Endodermal cell (in vitro differentiated cells): ENCODE measurements at regions not wholly inside any gene's neighbourhood (a gene's known extent, or its start where the extent isn't known, plus 50 kb on each side); places are given as distances from the start of the nearest gene placed in this dataset.

Source experiments
- DNase-seq: peaks from one replicate; pipeline ENCODE4 v3.0.0-alpha.2; 2017
- H3K27ac ChIP-seq: 2 replicates; pipeline ENCODE4 v1.5.1; 2013; ENCODE audit warnings: mild to moderate bottlenecking, low read depth, low read length, moderate library complexity
- H3K27me3 ChIP-seq: 2 replicates; pipeline ENCODE4 v1.6.1; 2013; ENCODE audit warnings: mild to moderate bottlenecking, low read length, moderate library complexity; ENCODE audit not compliant: insufficient read depth, control insufficient read depth, poor library complexity, severe bottlenecking
- H3K36me3 ChIP-seq: 2 replicates; pipeline ENCODE4 v1.7.0; 2013; ENCODE audit warnings: mild to moderate bottlenecking, low read length, moderate library complexity; ENCODE audit not compliant: control insufficient read depth, insufficient read depth
- H3K4me1 ChIP-seq: one replicate; pipeline ENCODE4 v1.7.0; 2013; ENCODE audit warnings: low read length; ENCODE audit not compliant: control insufficient read depth, insufficient read depth
- H3K4me3 ChIP-seq: 2 replicates; pipeline ENCODE4 v1.5.1; 2013; ENCODE audit warnings: mild to moderate bottlenecking, low read length, moderate library complexity
- H3K9ac ChIP-seq: 2 replicates; pipeline ENCODE4 v1.6.1; 2013; ENCODE audit warnings: mild to moderate bottlenecking, low read length, moderate library complexity; ENCODE audit not compliant: poor library complexity, severe bottlenecking; ENCODE audit errors: extremely low read depth
- H3K9me3 ChIP-seq: 2 replicates; pipeline ENCODE4 v1.6.1; 2013; ENCODE audit warnings: mild to moderate bottlenecking, low read length, moderate library complexity; ENCODE audit not compliant: control insufficient read depth
- H3K27ac Mint-ChIP-seq: 2 replicates; pipeline ENCODE4 v1.8.0; 2020; ENCODE audit warnings: mixed read lengths
- H3K27me3 Mint-ChIP-seq: 2 replicates; pipeline ENCODE4 v1.8.0; 2021; ENCODE audit warnings: mild to moderate bottlenecking, mixed read lengths; ENCODE audit not compliant: insufficient read depth
- H3K36me3 Mint-ChIP-seq: 2 replicates; pipeline ENCODE4 v1.8.0; 2020; ENCODE audit warnings: low read depth, mixed read lengths
- H3K4me1 Mint-ChIP-seq: 2 replicates; pipeline ENCODE4 v1.8.0; 2020; ENCODE audit warnings: mixed read lengths
- H3K4me3 Mint-ChIP-seq: 2 replicates; pipeline ENCODE4 v1.8.0; 2020; ENCODE audit warnings: mild to moderate bottlenecking, moderate library complexity, mixed read lengths
- H3K9me3 Mint-ChIP-seq: 2 replicates; pipeline ENCODE4 v1.8.0; 2020; ENCODE audit warnings: mild to moderate bottlenecking, mixed read lengths
- CTCF ChIP-seq: fragments of 200-600 bp; sonication (generic); conservative IDR thresholded peaks from 2 replicates; pipeline ENCODE4 v1.5.0; 2021; ENCODE audit warnings: antibody characterized with exemption, mild to moderate bottlenecking
- WGBS, 2 experiments: methylation state at CpG; one replicate each; pipeline versions ENCODE4 v1.1.5 to v1.1.7; 2013; ENCODE audit warnings: missing lambda C conversion rate in 2 of 2, mixed read lengths in 1 of 2; ENCODE audit not compliant: insufficient coverage in 1 of 2, insufficient read length in 1 of 2; 5-methylcytosine and 5-hydroxymethylcytosine counted together

DNA sequence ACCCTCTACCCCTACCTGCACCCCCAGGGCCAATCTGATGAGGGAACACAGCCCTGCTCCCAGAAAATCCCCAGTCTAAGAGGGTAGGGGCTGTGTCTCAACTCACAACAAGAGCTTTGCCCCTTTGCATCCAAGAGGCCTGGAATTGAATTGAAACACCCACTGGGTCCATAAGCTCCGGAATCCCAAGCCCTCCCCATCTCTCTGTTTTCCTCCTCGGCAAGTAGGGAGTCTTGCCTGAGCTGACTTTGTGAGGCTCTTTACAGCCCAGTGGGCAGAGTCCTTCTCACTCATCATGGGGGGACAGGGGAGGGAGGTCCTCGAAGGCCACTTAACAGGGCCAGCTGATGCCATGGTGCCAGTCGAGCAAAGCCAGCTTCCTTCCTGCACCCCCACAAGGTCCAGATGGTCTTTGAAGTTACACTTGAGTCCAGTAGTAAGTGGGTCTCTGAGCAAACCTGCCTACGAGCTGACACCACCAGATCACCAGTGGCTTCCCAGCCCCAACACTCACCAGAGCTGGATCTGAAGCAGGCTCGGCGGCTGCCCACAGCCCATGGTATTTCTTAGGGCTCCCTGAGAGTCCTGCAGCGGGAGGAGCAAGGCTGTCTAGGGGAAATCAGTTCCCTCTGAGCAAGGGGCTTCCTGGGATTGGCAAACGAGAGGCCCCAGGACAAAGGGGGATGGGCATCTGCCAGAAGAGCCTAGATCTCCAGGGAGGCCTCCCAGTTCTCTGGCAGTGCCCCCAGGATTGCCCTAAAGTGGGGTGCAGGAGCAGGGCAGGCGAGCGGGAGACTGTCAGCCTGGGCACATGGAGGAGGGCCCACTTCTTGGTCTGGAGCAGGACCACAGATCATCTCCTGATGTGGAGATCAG lies 144.5 kb downstream of the VEGFA start:
- H3K27ac ChIP-seq, result no peak overlapping the region
- Mint-ChIP-seq H3K36me3 (no peaks in the 10 kb centered on the region), H3K4me3 (no peak overlapping the region), H3K27me3 (no peaks in the 10 kb centered on the region), H3K27ac (peak overlapping the region; percentile 73), H3K4me1 (peaks cover 67% of the 10 kb centered on the region), H3K9me3 (no peaks in the 10 kb centered on the region)
- H3K36me3 ChIP-seq, result no peaks in the 10 kb centered on the region
- H3K4me3 ChIP-seq, result no peak overlapping the region
- no peaks in the 10 kb centered on the region for H3K9me3 ChIP-seq
- no peak for TF ChIP-seq CTCF
- H3K27me3 ChIP-seq, result no peaks in the 10 kb centered on the region
- no peak overlapping the region for H3K9ac ChIP-seq
- no peak for DNase-seq
- 83 to 87% methylated on average over 6 to 11 of the region's 11 CpGs for WGBS, 2 experiments
- peaks cover 28% of the 10 kb centered on the region for H3K4me1 ChIP-seq

DNA sequence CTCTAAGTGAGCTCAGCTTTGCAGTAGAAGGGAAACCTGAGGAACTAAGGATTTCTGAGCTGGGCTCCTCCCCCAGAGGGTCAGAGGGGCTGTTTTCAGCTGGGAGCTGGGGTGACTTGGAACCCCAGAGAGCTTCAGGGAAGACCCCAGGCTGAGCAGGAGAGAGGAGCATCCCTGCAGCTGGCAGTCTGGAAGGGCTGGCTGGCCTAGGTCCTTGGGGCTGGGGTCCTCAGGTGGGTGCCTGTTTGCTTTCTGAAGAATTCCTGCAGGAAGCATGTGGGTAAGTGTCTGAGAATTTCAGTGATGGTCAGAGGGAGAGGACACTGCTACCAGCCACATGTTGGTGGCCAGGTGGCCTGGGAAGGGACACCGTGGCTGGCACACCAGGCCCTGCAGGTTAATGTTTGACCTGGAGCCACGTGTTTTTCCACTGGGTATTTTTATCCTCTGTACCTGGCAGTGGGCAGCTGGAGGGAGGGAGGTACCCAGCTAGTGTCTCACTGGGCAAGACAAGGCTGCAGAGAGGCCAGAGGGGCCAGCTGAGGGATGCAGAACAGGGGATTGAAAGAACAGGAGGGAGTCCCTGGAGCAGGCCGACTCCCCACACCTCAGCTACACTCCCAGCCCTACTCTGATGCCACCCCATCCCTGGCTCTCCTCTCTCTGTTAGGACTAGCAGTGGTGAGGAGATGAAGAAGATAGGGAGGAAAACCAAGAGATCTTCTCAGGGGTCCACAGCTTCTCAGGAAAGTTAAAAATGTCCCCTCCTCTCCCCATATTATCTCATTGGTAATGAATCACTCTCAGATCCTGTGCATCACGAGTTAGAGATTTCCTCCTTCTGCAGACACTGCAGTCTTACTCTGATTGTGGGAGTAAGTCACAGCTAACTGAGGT lies 143.6 kb downstream of the VEGFA start:
- H3K36me3 ChIP-seq, result no peaks in the 10 kb centered on the region
- TF ChIP-seq CTCF, result no peak
- Mint-ChIP-seq H3K4me3 (no peak overlapping the region), H3K27me3 (no peaks in the 10 kb centered on the region), H3K27ac (peak overlapping the region; percentile 55), H3K36me3 (no peaks in the 10 kb centered on the region), H3K4me1 (peaks cover 72% of the 10 kb centered on the region), H3K9me3 (no peaks in the 10 kb centered on the region)
- peaks cover 26% of the 10 kb centered on the region for H3K4me1 ChIP-seq
- no peaks in the 10 kb centered on the region for H3K9me3 ChIP-seq
- no peak overlapping the region for H3K4me3 ChIP-seq
- no peak overlapping the region for H3K9ac ChIP-seq
- no peak for DNase-seq
- H3K27ac ChIP-seq, result no peak overlapping the region
- no peaks in the 10 kb centered on the region for H3K27me3 ChIP-seq
- WGBS, 2 experiments, result 85 to 86% methylated on average over 3 of the region's 4 CpGs

DNA sequence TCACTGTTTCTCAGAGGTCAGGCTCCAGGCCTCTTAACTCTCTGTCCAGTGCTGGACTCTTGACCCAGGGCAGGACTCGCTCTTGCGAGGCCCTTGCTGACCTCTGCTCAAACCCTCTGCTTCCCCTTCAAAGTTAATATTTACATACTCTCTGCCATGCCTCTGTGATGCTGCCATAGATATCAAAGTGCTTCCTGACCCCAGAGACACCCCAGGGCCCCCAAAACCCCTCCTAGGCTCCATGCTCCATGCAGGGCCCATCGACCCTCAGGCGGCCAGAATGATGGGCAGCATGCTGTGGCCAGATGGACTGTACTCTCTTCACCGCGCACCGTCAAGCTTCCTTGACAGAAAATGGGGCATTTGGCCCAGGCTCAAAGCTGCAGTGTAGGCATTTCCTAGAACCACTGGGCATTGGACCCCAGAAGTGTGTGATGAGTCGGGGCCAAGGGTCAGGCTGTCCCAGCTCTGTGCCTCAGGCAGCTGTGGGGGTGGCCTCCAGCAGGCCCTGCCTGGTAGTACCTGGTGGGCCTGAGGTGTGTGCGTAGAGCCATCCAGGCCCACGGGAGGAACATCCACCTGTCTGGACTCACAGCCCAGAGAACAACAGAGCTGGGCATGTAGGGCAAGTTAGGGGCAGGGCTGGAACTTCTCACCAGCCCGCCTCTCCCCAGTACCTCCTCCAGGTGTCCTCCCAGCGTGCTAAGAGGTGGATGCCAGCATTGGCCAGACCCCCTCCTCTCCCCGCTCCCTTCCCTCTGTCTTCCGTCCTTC lies 142.8 kb downstream of the VEGFA start:
- H3K27me3 ChIP-seq, result no peaks in the 10 kb centered on the region
- no peaks in the 10 kb centered on the region for H3K36me3 Mint-ChIP-seq
- H3K27ac Mint-ChIP-seq, result peak overlapping the region; percentile 72
- no peaks in the 10 kb centered on the region for H3K9me3 Mint-ChIP-seq
- 84 to 92% methylated on average over 6 to 14 of the region's 14 CpGs for WGBS, 2 experiments
- H3K27me3 Mint-ChIP-seq, result no peaks in the 10 kb centered on the region
- no peak overlapping the region for H3K27ac ChIP-seq
- H3K4me1 Mint-ChIP-seq, result peaks cover 72% of the 10 kb centered on the region
- H3K9ac ChIP-seq, result no peak overlapping the region
- peak; percentile 51 for TF ChIP-seq CTCF
- no peaks in the 10 kb centered on the region for H3K9me3 ChIP-seq
- H3K4me3 ChIP-seq, result no peak overlapping the region
- peak; percentile 74 for DNase-seq
- no peaks in the 10 kb centered on the region for H3K36me3 ChIP-seq
- no peak overlapping the region for H3K4me3 Mint-ChIP-seq
- H3K4me1 ChIP-seq, result peaks cover 21% of the 10 kb centered on the region
